PC-3 (cell line): ENCODE measurements at regions not wholly inside any gene's neighbourhood (a gene's known extent, or its start where the extent isn't known, plus 50 kb on each side); places are given as distances from the start of the nearest gene placed in this dataset.

ENCODE experiments used
- EZH2phosphoT487 ChIP-seq: fragments of 300-600 bp; sonication (generic); IDR thresholded peaks from 2 replicates; pipeline ENCODE4 v1.6.1; 2018; ENCODE audit warnings: mild to moderate bottlenecking, antibody characterized with exemption, low read length, borderline replicate concordance
- TF ChIP-seq, protein P1 (sequence below): fragments of 300-600 bp; sonication (generic); conservative IDR thresholded peaks from 2 replicates; pipeline ENCODE4 v1.5.1; 2017; ENCODE audit warnings: antibody characterized with exemption, low read depth, mild to moderate bottlenecking, low read length

DNA sequence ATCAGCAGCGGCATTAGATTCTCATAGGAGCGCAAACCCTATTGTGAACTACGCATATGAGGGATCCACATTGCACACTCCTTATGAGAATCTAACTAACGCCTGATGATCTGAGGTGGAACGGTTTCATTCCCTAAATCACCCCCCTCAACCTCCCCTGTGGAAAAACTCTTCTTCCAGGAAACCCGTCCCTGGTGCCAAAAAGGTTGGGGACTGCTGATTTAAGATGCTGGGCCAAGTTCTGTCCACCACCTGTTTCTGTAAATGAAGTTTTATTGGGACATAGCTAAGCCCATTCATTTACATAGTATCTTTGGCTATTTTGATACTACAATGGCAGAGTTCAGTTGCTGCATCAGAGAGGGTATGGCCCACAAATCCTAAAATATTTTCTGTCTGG, 268.2 kb upstream of the PRDM1 start:
- no peak for TF ChIP-seq EZH2phosphoT487
- TF ChIP-seq, protein P1, sequence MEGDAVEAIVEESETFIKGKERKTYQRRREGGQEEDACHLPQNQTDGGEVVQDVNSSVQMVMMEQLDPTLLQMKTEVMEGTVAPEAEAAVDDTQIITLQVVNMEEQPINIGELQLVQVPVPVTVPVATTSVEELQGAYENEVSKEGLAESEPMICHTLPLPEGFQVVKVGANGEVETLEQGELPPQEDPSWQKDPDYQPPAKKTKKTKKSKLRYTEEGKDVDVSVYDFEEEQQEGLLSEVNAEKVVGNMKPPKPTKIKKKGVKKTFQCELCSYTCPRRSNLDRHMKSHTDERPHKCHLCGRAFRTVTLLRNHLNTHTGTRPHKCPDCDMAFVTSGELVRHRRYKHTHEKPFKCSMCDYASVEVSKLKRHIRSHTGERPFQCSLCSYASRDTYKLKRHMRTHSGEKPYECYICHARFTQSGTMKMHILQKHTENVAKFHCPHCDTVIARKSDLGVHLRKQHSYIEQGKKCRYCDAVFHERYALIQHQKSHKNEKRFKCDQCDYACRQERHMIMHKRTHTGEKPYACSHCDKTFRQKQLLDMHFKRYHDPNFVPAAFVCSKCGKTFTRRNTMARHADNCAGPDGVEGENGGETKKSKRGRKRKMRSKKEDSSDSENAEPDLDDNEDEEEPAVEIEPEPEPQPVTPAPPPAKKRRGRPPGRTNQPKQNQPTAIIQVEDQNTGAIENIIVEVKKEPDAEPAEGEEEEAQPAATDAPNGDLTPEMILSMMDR = no peak
